ENCODE measurements at regions not wholly inside any gene's neighbourhood (a gene's known extent, or its start where the extent isn't known, plus 50 kb on each side); places are given as distances from the start of the nearest gene placed in this dataset.

GRCh38 chr1:14011132-14011531, 311.1 kb downstream of the PRDM2 start:
- no peak for DNase-seq (ENCODE audit: extremely low spot score)
- Histone ChIP-seq H3K36me3 (no peaks in the 10 kb centered on the region), H3K9me3 (peaks cover 0 to 14% (median 4%) of the 10 kb centered on the region in 4 donors), H3K27me3 (peaks cover 0 to 3% (median 0%) of the 10 kb centered on the region in 4 donors), H3K4me1 (no peaks in the 10 kb centered on the region), H3K27ac (replicated peaks in 1 of 4) (no peak overlapping the region), H3K4me3 (no peak overlapping the region)
- 76% methylated on average over 9 of the region's 9 CpGs for WGBS
- TF ChIP-seq EP300 (IDR thresholded peaks at IDR 0.05) (no peak), POLR2A (IDR thresholded peaks at IDR 0.05; ENCODE audit: low read depth) (no peak), POLR2AphosphoS5 (IDR thresholded peaks at IDR 0.05) (no peak)
- TF ChIP-seq, protein P1, sequence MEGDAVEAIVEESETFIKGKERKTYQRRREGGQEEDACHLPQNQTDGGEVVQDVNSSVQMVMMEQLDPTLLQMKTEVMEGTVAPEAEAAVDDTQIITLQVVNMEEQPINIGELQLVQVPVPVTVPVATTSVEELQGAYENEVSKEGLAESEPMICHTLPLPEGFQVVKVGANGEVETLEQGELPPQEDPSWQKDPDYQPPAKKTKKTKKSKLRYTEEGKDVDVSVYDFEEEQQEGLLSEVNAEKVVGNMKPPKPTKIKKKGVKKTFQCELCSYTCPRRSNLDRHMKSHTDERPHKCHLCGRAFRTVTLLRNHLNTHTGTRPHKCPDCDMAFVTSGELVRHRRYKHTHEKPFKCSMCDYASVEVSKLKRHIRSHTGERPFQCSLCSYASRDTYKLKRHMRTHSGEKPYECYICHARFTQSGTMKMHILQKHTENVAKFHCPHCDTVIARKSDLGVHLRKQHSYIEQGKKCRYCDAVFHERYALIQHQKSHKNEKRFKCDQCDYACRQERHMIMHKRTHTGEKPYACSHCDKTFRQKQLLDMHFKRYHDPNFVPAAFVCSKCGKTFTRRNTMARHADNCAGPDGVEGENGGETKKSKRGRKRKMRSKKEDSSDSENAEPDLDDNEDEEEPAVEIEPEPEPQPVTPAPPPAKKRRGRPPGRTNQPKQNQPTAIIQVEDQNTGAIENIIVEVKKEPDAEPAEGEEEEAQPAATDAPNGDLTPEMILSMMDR (IDR thresholded peaks at IDR 0.05): no peak
- intact Hi-C loops (cut with DNase I): no loop called here

- H3K4me1 ChIP-seq: no peaks in the 10 kb centered on the region
- intact Hi-C loops (cut with DNase I): no loop called here
- peaks cover 0 to 3% (median 0%) of the 10 kb centered on the region in 4 donors for H3K27me3 ChIP-seq
- no peak overlapping the region for H3K27ac ChIP-seq (replicated peaks in 1 of 4)
- H3K36me3 ChIP-seq: no peaks in the 10 kb centered on the region
- H3K9me3 ChIP-seq: peaks cover 0 to 9% (median 4%) of the 10 kb centered on the region in 4 donors
- no peak overlapping the region for H3K4me3 ChIP-seq
- no peak for DNase-seq (ENCODE audit: extremely low spot score)
- TF ChIP-seq EP300 (IDR thresholded peaks at IDR 0.05) (no peak), POLR2A (IDR thresholded peaks at IDR 0.05; ENCODE audit: low read depth) (no peak), POLR2AphosphoS5 (IDR thresholded peaks at IDR 0.05) (no peak)
- TF ChIP-seq, protein P1 (IDR thresholded peaks at IDR 0.05): no peak
Measured at GRCh38 chr1:14011888-14012287, 311.9 kb downstream of the PRDM2 start.

- DNase-seq (ENCODE audit: extremely low spot score): no peak
- Histone ChIP-seq H3K27ac (replicated peaks in 1 of 4) (no peak overlapping the region), H3K4me1 (no peaks in the 10 kb centered on the region), H3K36me3 (no peaks in the 10 kb centered on the region), H3K9me3 (no peaks in the 10 kb centered on the region), H3K4me3 (no peak overlapping the region), H3K27me3 (peaks cover 0 to 6% (median 0%) of the 10 kb centered on the region in 4 donors)
- 75% methylated on average over 3 of the region's 3 CpGs for WGBS
- intact Hi-C loops (cut with DNase I): no loop called here
- TF ChIP-seq POLR2AphosphoS5 (IDR thresholded peaks at IDR 0.05) (no peak), POLR2A (IDR thresholded peaks at IDR 0.05; ENCODE audit: low read depth) (no peak), EP300 (IDR thresholded peaks at IDR 0.05) (no peak)
- TF ChIP-seq, protein P1 (IDR thresholded peaks at IDR 0.05): no peak
Measured at GRCh38 chr1:14014929-14015328, 314.9 kb downstream of the PRDM2 start.

- Histone ChIP-seq H3K9me3 (no peaks in the 10 kb centered on the region), H3K36me3 (no peaks in the 10 kb centered on the region), H3K27ac (replicated peaks in 1 of 4) (no peak overlapping the region), H3K4me1 (no peaks in the 10 kb centered on the region), H3K27me3 (peaks cover 0 to 6% (median 0%) of the 10 kb centered on the region in 4 donors), H3K4me3 (no peak overlapping the region)
- no peak for DNase-seq (ENCODE audit: extremely low spot score)
- intact Hi-C loops (cut with DNase I): no loop called here
- WGBS: 85% methylated on average over 4 of the region's 4 CpGs
- TF ChIP-seq POLR2AphosphoS5 (IDR thresholded peaks at IDR 0.05): no peak
Measured at GRCh38 chr1:14015917-14016316, 315.9 kb downstream of the PRDM2 start.

GRCh38 chr1:14017531-14017961, 317.6 kb downstream of the PRDM2 start:
- Histone ChIP-seq H3K36me3 (no peaks in the 10 kb centered on the region), H3K4me3 (no peak overlapping the region), H3K27ac (replicated peaks in 1 of 4) (no peak overlapping the region), H3K27me3 (peaks cover 0 to 13% (median 0%) of the 10 kb centered on the region in 4 donors), H3K9me3 (no peaks in the 10 kb centered on the region), H3K4me1 (no peaks in the 10 kb centered on the region)
- intact Hi-C loops (cut with DNase I): no loop called here
- DNase-seq (ENCODE audit: extremely low spot score): no peak
- no peak for TF ChIP-seq POLR2AphosphoS5 (IDR thresholded peaks at IDR 0.05)
- TF ChIP-seq, protein P1 (IDR thresholded peaks at IDR 0.05): no peak
- no peak for TF ChIP-seq EP300 (IDR thresholded peaks at IDR 0.05)
- TF ChIP-seq POLR2A (IDR thresholded peaks at IDR 0.05; ENCODE audit: low read depth): no peak
- 46% methylated on average over 7 of the region's 7 CpGs for WGBS
